ENCODE measurements at regions not wholly inside any gene's neighbourhood (a gene's known extent, or its start where the extent isn't known, plus 50 kb on each side); places are given as distances from the start of the nearest gene placed in this dataset.

DNA sequence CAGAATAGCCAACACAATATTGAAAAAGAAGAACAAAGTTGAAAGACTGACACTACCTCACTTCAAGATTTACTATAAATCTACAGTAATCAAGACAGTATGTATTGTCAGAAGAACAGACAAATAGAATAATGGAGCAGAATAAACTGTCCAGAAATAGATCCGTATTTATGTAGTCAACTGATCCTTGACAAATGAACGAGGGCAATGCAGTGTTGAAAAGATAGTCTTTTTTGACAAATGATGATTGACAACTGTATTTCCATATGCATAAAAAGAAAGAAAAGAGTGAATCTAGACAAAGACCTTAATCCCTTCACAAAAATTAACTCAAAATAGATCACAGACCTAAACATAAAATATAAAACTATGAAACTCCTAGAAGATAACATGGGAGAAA lies 767.1 kb downstream of the KCNA4 start:
- Histone ChIP-seq H3K27me3 (ENCODE audit: control insufficient read depth, low read length) (no peaks in the 10 kb centered on the region), H3K79me2 (ENCODE audit: control insufficient read depth, low read length) (no peaks in the 10 kb centered on the region), H3K4me3 (ENCODE audit: low read length) (no peak overlapping the region), H4K20me1 (ENCODE audit: control insufficient read depth, insufficient read depth, low read depth, low read length) (no peaks in the 10 kb centered on the region), H3K9me3 (ENCODE audit: control insufficient read depth, insufficient read depth, low read length) (no peaks in the 10 kb centered on the region), H3K36me3 (ENCODE audit: control insufficient read depth, low read length) (no peaks in the 10 kb centered on the region), H3K9me2 (replicated peaks; ENCODE audit: control insufficient read depth, low read length) (no peaks in the 10 kb centered on the region), H3K4me1 (ENCODE audit: control insufficient read depth, low read length) (peaks cover 12% of the 10 kb centered on the region), H3K27ac (ENCODE audit: low read depth, low read length) (no peak overlapping the region), H3K4me2 (ENCODE audit: low read length) (no peak overlapping the region), H3F3A (ENCODE audit: control insufficient read depth, insufficient read depth) (no peaks in the 10 kb centered on the region)
- TF ChIP-seq, protein P1, sequence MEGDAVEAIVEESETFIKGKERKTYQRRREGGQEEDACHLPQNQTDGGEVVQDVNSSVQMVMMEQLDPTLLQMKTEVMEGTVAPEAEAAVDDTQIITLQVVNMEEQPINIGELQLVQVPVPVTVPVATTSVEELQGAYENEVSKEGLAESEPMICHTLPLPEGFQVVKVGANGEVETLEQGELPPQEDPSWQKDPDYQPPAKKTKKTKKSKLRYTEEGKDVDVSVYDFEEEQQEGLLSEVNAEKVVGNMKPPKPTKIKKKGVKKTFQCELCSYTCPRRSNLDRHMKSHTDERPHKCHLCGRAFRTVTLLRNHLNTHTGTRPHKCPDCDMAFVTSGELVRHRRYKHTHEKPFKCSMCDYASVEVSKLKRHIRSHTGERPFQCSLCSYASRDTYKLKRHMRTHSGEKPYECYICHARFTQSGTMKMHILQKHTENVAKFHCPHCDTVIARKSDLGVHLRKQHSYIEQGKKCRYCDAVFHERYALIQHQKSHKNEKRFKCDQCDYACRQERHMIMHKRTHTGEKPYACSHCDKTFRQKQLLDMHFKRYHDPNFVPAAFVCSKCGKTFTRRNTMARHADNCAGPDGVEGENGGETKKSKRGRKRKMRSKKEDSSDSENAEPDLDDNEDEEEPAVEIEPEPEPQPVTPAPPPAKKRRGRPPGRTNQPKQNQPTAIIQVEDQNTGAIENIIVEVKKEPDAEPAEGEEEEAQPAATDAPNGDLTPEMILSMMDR (IDR thresholded peaks at IDR 0.05; ENCODE audit: low read depth, low read length, poor library complexity, severe bottlenecking): no peak
- no peak for TF ChIP-seq EZH2phosphoT487 (IDR thresholded peaks at IDR 0.05; ENCODE audit: borderline replicate concordance, low read length)

DNA sequence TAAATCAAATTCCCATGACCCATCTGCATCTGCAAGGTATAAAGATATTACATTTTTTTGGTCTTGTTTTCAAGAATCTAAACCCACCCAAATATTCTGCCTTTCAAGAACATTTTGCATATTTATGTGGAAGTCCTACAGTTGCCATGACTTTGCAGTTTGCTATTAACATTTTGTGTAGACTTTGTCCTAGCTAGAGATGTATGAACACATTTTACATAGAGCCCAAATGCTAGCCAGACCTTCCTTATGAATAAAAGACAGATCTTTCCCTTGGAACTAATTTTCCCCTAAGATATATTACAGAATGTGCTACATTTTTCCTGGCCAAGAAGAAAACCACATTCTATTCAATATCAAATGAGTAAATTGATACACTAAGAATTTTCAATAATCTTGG lies 772.5 kb downstream of the KCNA4 start:
- no peak overlapping the region for H3K4me3 ChIP-seq (ENCODE audit: low read length)
- H3K9me3 ChIP-seq (ENCODE audit: control insufficient read depth, insufficient read depth, low read length): no peaks in the 10 kb centered on the region
- H3K36me3 ChIP-seq (ENCODE audit: control insufficient read depth, low read length): no peaks in the 10 kb centered on the region
- no peak overlapping the region for H3K4me2 ChIP-seq (ENCODE audit: low read length)
- H3K4me1 ChIP-seq (ENCODE audit: control insufficient read depth, low read length): no peaks in the 10 kb centered on the region
- H4K20me1 ChIP-seq (ENCODE audit: control insufficient read depth, insufficient read depth, low read depth, low read length): no peaks in the 10 kb centered on the region
- TF ChIP-seq, protein P1 (IDR thresholded peaks at IDR 0.05; ENCODE audit: low read depth, low read length, poor library complexity, severe bottlenecking): no peak
- no peak for TF ChIP-seq EZH2phosphoT487 (IDR thresholded peaks at IDR 0.05; ENCODE audit: borderline replicate concordance, low read length)
- no peaks in the 10 kb centered on the region for H3K27me3 ChIP-seq (ENCODE audit: control insufficient read depth, low read length)
- no peaks in the 10 kb centered on the region for H3K79me2 ChIP-seq (ENCODE audit: control insufficient read depth, low read length)
- H3K9me2 ChIP-seq (replicated peaks; ENCODE audit: control insufficient read depth, low read length): no peaks in the 10 kb centered on the region
- H3F3A ChIP-seq (ENCODE audit: control insufficient read depth, insufficient read depth): no peaks in the 10 kb centered on the region
- no peak overlapping the region for H3K27ac ChIP-seq (ENCODE audit: low read depth, low read length)

DNA sequence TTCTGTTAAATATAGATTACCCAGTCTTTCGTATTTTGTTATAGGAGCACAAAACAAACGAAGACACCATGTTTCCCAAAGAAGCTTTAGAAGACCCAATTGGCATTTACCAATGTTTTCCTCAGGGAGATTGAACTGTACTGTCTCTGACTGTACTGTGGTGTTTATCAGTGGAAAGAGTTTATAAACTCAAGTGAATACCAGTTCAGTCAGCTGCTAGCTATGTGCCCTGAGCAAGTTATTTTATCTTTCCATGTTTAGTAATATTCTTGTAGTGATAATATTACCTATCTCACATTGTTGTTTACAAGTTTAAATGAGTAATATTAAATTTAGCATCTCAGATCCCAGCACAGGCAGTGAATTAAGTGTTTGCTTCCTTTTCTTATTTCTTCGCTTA lies 773.2 kb downstream of the KCNA4 start:
- Histone ChIP-seq H3K27me3 (ENCODE audit: control insufficient read depth, low read length) (no peaks in the 10 kb centered on the region), H3F3A (ENCODE audit: control insufficient read depth, insufficient read depth) (no peaks in the 10 kb centered on the region), H3K27ac (ENCODE audit: low read depth, low read length) (no peak overlapping the region), H4K20me1 (ENCODE audit: control insufficient read depth, insufficient read depth, low read depth, low read length) (no peaks in the 10 kb centered on the region), H3K4me1 (ENCODE audit: control insufficient read depth, low read length) (no peaks in the 10 kb centered on the region), H3K4me3 (ENCODE audit: low read length) (no peak overlapping the region), H3K4me2 (ENCODE audit: low read length) (no peak overlapping the region), H3K9me3 (ENCODE audit: control insufficient read depth, insufficient read depth, low read length) (no peaks in the 10 kb centered on the region), H3K79me2 (ENCODE audit: control insufficient read depth, low read length) (no peaks in the 10 kb centered on the region), H3K9me2 (replicated peaks; ENCODE audit: control insufficient read depth, low read length) (no peaks in the 10 kb centered on the region), H3K36me3 (ENCODE audit: control insufficient read depth, low read length) (no peaks in the 10 kb centered on the region)
- no peak for TF ChIP-seq EZH2phosphoT487 (IDR thresholded peaks at IDR 0.05; ENCODE audit: borderline replicate concordance, low read length)
- TF ChIP-seq, protein P1 (IDR thresholded peaks at IDR 0.05; ENCODE audit: low read depth, low read length, poor library complexity, severe bottlenecking): no peak

DNA sequence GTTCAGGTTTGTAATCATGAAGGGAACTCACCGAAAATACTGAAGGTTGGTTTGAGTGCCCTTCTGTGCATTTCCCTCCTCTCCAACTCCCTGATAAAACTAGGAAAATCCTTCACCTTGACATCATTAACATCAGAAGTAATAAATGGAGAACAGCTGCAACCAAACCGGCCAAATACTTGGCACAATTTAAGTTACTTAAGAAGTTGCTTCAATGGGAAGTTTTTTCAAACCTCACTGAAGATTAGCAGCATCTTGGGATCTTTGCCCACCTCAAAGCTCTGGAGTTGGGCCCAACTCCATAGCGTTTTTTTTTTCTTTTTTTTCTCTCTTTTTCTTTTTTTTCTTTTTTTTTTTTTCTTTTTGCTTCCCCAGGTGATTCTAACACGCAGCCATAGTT lies 784.8 kb downstream of the KCNA4 start:
- Histone ChIP-seq H3K27me3 (ENCODE audit: control insufficient read depth, low read length) (no peaks in the 10 kb centered on the region), H4K20me1 (ENCODE audit: control insufficient read depth, insufficient read depth, low read depth, low read length) (no peaks in the 10 kb centered on the region), H3K4me3 (ENCODE audit: low read length) (no peak overlapping the region), H3K79me2 (ENCODE audit: control insufficient read depth, low read length) (no peaks in the 10 kb centered on the region), H3K9me2 (replicated peaks; ENCODE audit: control insufficient read depth, low read length) (no peaks in the 10 kb centered on the region), H3K4me2 (ENCODE audit: low read length) (no peak overlapping the region), H3K9me3 (ENCODE audit: control insufficient read depth, insufficient read depth, low read length) (no peaks in the 10 kb centered on the region), H3K36me3 (ENCODE audit: control insufficient read depth, low read length) (no peaks in the 10 kb centered on the region), H3K4me1 (ENCODE audit: control insufficient read depth, low read length) (no peaks in the 10 kb centered on the region), H3K27ac (ENCODE audit: low read depth, low read length) (no peak overlapping the region), H3F3A (ENCODE audit: control insufficient read depth, insufficient read depth) (no peaks in the 10 kb centered on the region)
- TF ChIP-seq, protein P1 (IDR thresholded peaks at IDR 0.05; ENCODE audit: low read depth, low read length, poor library complexity, severe bottlenecking): no peak
- no peak for TF ChIP-seq EZH2phosphoT487 (IDR thresholded peaks at IDR 0.05; ENCODE audit: borderline replicate concordance, low read length)

Measured in DOHH2 (cell line).